ENCODE measurements at regions not wholly inside any gene's neighbourhood (a gene's known extent, or its start where the extent isn't known, plus 50 kb on each side); places are given as distances from the start of the nearest gene placed in this dataset.
"Not testable (repeated sequence)": the region's sequence is repeated elsewhere in the genome, so short reads cannot be mapped to it uniquely, and the experiment has no call there.

GRCh38 chr6:103107985-103108384, 1714.5 kb downstream of the GRIK2 start:
- ATAC-seq (no peak), DNase-seq (no peak)
- CTCF ChIA-PET = no interaction called here
- Mint-ChIP-seq H3K36me3 (no peaks in the 10 kb centered on the region), H3K9me3 (ENCODE audit: low read depth) (peaks cover 3% of the 10 kb centered on the region), H3K4me1 (no peaks in the 10 kb centered on the region), H3K4me3 (no peak overlapping the region), H3K27ac (no peak overlapping the region), H3K27me3 (no peaks in the 10 kb centered on the region)

DNA sequence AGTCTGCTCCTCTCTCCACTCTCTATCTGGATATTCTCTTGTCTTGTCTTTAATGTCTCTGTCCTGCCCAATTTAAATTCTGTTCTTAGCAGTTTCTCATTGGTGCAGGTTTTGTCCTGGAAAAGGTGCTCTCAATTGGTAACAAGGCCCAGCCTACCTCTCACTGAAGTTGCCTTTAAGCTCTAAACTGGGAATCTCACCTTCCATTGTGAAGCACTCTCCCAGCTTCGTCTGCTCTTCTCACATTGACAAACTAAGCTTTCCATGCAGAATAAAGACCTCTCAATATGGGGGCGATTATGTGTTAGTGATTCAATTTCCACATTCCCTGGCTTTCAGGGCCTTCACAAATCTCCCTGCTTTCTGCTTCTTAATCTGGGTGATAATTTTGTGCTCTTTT, 1712.2 kb downstream of the GRIK2 start:
- ATAC-seq (no peak), DNase-seq (no peak)
- H3K4me3 Mint-ChIP-seq = no peak overlapping the region
- no peaks in the 10 kb centered on the region for H3K36me3 Mint-ChIP-seq
- H3K27ac Mint-ChIP-seq = no peak overlapping the region
- no peaks in the 10 kb centered on the region for H3K27me3 Mint-ChIP-seq
- CTCF ChIA-PET = no interaction called here
- H3K9me3 Mint-ChIP-seq (ENCODE audit: low read depth) = peaks cover 3% of the 10 kb centered on the region
- H3K4me1 Mint-ChIP-seq = no peaks in the 10 kb centered on the region

DNA sequence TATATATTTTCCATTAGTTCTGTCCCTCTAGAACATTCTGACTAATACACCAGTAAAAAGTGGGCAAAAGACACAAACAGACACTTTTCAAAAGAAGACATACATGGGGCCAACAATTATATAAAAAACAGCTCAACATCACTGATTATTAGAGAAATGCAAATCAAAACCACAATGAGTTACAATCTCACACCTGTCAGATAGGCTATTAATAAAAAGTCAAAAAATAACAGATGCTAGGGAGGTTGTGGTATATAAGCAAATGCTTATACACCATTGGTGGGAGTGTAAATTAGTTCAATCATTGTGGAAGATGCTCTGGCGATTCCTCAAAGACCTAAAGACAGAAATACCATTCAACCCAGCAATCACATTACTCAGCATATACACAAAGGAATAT, 1707.8 kb downstream of the GRIK2 start:
- ATAC-seq = no peak
- no peak for DNase-seq
- Mint-ChIP-seq H3K4me1 (no peaks in the 10 kb centered on the region), H3K36me3 (no peaks in the 10 kb centered on the region), H3K9me3 (ENCODE audit: low read depth) (peaks cover 3% of the 10 kb centered on the region), H3K27me3 (no peaks in the 10 kb centered on the region), H3K27ac (no peak overlapping the region), H3K4me3 (no peak overlapping the region)
- CTCF ChIA-PET = no interaction called here

DNA sequence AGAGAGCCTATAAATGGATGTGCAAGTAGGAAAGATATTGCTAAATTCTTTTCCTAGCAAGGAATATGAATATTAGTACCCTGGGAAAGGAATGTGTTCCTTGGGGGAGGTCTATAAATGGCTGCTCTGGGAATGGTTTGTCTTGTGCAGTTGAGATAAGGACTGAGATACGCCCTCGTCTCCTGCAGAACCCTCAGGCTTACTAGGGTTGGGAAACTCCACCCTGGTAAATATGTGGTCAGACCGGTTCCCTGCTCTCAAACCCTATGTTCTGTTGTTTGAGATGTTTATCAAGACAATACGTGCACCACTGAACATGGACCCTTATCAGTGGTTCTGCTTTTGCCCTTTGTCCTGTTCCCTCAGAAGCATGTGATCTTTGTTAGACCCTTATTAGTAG, 1698.9 kb downstream of the GRIK2 start:
- H3K27ac Mint-ChIP-seq; DNase-seq; H3K4me1 Mint-ChIP-seq; H3K9me3 Mint-ChIP-seq (ENCODE audit: low read depth); H3K27me3 Mint-ChIP-seq; ATAC-seq; CTCF ChIA-PET; H3K36me3 Mint-ChIP-seq; H3K4me3 Mint-ChIP-seq: not testable (repeated sequence)

GRCh38 chr6:103085801-103086200, 1692.3 kb downstream of the GRIK2 start:
- Mint-ChIP-seq H3K36me3 (no peaks in the 10 kb centered on the region), H3K4me3 (no peak overlapping the region), H3K4me1 (no peaks in the 10 kb centered on the region), H3K27me3 (no peaks in the 10 kb centered on the region), H3K27ac (no peak overlapping the region), H3K9me3 (ENCODE audit: low read depth) (peaks cover 2% of the 10 kb centered on the region)
- DNase-seq (no peak), ATAC-seq (no peak)
- CTCF ChIA-PET = no interaction called here

GRCh38 chr6:103081876-103082630, 1688.5 kb downstream of the GRIK2 start:
- DNase-seq (no peak), ATAC-seq (no peak)
- CTCF ChIA-PET = no interaction called here
- H3K4me3 Mint-ChIP-seq = no peak overlapping the region
- no peaks in the 10 kb centered on the region for H3K4me1 Mint-ChIP-seq
- peaks cover 6% of the 10 kb centered on the region for H3K9me3 Mint-ChIP-seq (ENCODE audit: low read depth)
- no peaks in the 10 kb centered on the region for H3K36me3 Mint-ChIP-seq
- H3K27ac Mint-ChIP-seq = no peak overlapping the region
- no peaks in the 10 kb centered on the region for H3K27me3 Mint-ChIP-seq

GRCh38 chr6:103081126-103081525, 1687.6 kb downstream of the GRIK2 start:
- no peaks in the 10 kb centered on the region for H3K27me3 Mint-ChIP-seq

DNA sequence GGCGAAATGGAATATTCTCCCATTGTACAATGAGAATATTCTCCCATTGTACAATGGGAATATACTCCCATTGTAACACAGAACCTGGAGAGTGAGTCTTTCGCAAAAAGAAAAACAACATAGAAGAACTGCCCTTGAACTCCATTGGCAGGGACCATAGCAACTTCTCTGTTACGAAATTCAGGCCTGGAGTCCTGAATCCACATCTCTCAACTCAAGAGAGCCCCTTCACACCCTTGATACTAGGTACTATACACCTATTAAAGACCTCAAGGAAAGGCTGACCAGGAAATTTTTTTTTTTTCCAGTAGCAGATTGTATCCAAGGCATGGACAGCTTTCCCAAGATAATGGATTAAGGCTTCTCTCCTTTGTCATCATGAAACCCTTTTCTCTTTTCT, 1687.0 kb downstream of the GRIK2 start:
- ATAC-seq (no peak), DNase-seq (no peak)
- H3K9me3 Mint-ChIP-seq (ENCODE audit: low read depth) = peaks cover 5% of the 10 kb centered on the region
- no peaks in the 10 kb centered on the region for H3K36me3 Mint-ChIP-seq
- no peaks in the 10 kb centered on the region for H3K27me3 Mint-ChIP-seq
- no peaks in the 10 kb centered on the region for H3K4me1 Mint-ChIP-seq
- H3K4me3 Mint-ChIP-seq = no peak overlapping the region
- CTCF ChIA-PET = no interaction called here
- no peak overlapping the region for H3K27ac Mint-ChIP-seq

More at GRCh38 chr6:103081126-103081525, 1687.6 kb downstream of the GRIK2 start:
- H3K36me3 Mint-ChIP-seq = no peaks in the 10 kb centered on the region
- ATAC-seq = no peak
- H3K4me3 Mint-ChIP-seq = no peak overlapping the region
- no peak overlapping the region for H3K27ac Mint-ChIP-seq
- DNase-seq = no peak
- H3K4me1 Mint-ChIP-seq = no peaks in the 10 kb centered on the region
- peaks cover 6% of the 10 kb centered on the region for H3K9me3 Mint-ChIP-seq (ENCODE audit: low read depth)
- CTCF ChIA-PET = no interaction called here

DNA sequence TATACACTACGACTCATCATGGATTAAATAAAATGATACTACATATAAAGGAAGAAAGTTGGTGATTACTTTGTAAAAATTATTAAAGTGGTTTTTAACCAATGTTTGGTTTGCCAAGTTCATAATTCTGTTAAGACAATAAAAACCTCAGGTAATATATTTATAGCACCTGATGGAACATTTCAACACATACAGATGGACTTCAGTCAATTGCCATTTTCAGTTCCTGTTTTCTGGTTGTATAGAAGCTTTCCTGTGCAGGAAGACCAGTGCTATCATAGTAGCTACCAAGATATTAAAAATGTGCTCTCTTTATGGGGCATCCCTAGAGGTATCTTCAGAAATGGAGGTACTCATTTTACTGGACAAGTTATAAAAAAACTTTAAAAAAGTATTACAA, 1686.4 kb downstream of the GRIK2 start:
- Mint-ChIP-seq H3K27ac (no peak overlapping the region), H3K4me3 (no peak overlapping the region), H3K27me3 (no peaks in the 10 kb centered on the region), H3K4me1 (no peaks in the 10 kb centered on the region), H3K9me3 (ENCODE audit: low read depth) (peaks cover 5% of the 10 kb centered on the region), H3K36me3 (no peaks in the 10 kb centered on the region)
- no peak for ATAC-seq
- CTCF ChIA-PET = no interaction called here
- no peak for DNase-seq

DNA sequence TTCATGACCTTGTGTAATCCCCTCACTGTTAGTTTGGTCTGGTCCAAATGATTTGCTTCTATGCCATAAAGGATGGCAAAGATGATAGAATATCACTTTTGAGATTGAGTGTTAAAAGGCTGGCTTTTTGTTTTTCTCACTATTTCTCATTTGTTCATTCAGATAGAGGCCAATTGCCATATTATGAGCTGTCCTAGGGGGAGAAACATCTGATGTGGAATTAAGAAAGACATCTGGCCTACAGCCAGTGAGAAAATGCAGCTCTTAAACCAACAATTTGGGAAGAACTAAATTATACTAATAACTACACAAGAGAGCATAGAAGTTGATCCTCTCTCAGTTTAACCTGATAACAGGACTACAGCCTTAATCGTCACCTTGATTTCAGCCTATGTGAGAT, 1668.6 kb downstream of the GRIK2 start:
- CTCF ChIA-PET = no interaction called here
- Mint-ChIP-seq H3K27me3 (no peaks in the 10 kb centered on the region), H3K36me3 (no peaks in the 10 kb centered on the region), H3K4me3 (no peak overlapping the region), H3K9me3 (ENCODE audit: low read depth) (peaks cover 6% of the 10 kb centered on the region), H3K4me1 (no peaks in the 10 kb centered on the region), H3K27ac (no peak overlapping the region)
- no peak for DNase-seq
- no peak for ATAC-seq

GRCh38 chr6:103047567-103047966, 1654.1 kb downstream of the GRIK2 start:
- Mint-ChIP-seq H3K27ac (no peak overlapping the region), H3K9me3 (ENCODE audit: low read depth) (peaks cover 3% of the 10 kb centered on the region), H3K27me3 (no peaks in the 10 kb centered on the region), H3K36me3 (no peaks in the 10 kb centered on the region), H3K4me1 (no peaks in the 10 kb centered on the region), H3K4me3 (no peak overlapping the region)
- CTCF ChIA-PET = no interaction called here
- ATAC-seq (no peak), DNase-seq (no peak)

DNA sequence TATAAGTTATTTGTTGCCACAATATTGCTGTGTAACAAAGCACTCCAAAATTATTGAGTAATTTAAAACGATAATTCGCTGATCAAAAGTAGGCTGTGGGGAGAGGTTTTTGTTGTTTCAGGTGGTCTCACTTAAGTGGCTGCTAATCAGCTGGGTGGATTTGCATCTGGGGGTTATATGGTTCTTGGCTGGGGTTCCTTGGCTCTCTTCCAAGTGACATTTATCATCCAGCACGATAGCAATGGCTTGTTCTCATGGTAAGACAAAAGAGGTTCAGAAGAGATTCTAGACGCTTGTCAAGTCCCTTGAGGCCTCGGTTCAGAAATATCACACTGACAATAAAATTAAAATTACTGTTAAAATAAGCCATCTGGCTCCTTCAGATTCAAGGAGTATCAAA, 1648.8 kb downstream of the GRIK2 start:
- Mint-ChIP-seq H3K36me3 (no peaks in the 10 kb centered on the region), H3K27ac (no peak overlapping the region), H3K4me1 (no peaks in the 10 kb centered on the region), H3K9me3 (ENCODE audit: low read depth) (no peaks in the 10 kb centered on the region), H3K27me3 (no peaks in the 10 kb centered on the region), H3K4me3 (no peak overlapping the region)
- ATAC-seq = no peak
- DNase-seq = no peak
- CTCF ChIA-PET = no interaction called here

DNA sequence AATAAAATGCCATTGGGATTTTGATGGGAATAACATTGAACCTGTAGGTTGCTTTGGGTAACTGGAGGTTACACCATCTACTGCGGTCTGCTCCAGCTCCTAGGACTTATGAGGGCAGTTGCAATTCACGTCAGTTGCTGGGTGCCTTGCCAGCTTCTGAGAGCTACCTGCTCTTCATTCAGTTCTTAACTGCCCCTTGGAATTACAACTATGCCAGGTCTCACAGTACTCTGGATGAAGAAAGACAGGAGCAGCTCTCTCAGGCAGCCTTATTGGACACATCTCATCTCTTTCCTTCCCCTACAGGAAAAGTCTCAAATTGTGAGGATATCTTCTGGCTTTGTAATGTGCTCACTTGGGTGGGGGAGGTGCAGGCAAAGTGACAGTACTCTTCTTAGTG, 1643.3 kb downstream of the GRIK2 start:
- no peaks in the 10 kb centered on the region for H3K9me3 Mint-ChIP-seq (ENCODE audit: low read depth)
- no peak overlapping the region for H3K27ac Mint-ChIP-seq
- H3K4me1 Mint-ChIP-seq = no peaks in the 10 kb centered on the region
- no peaks in the 10 kb centered on the region for H3K36me3 Mint-ChIP-seq
- CTCF ChIA-PET = no interaction called here
- H3K4me3 Mint-ChIP-seq = no peak overlapping the region
- DNase-seq (no peak), ATAC-seq (no peak)
- H3K27me3 Mint-ChIP-seq = no peaks in the 10 kb centered on the region

- no peaks in the 10 kb centered on the region for H3K4me1 Mint-ChIP-seq
- H3K27ac Mint-ChIP-seq = no peak overlapping the region
- H3K9me3 Mint-ChIP-seq (ENCODE audit: low read depth) = no peaks in the 10 kb centered on the region
- ATAC-seq (no peak), DNase-seq (no peak)
- H3K4me3 Mint-ChIP-seq = no peak overlapping the region
- H3K27me3 Mint-ChIP-seq = no peaks in the 10 kb centered on the region
- CTCF ChIA-PET = no interaction called here
- no peaks in the 10 kb centered on the region for H3K36me3 Mint-ChIP-seq
Measured at GRCh38 chr6:103027271-103027931, 1633.9 kb downstream of the GRIK2 start.
